Loucy (cell line): ENCODE measurements at regions not wholly inside any gene's neighbourhood (a gene's known extent, or its start where the extent isn't known, plus 50 kb on each side); places are given as distances from the start of the nearest gene placed in this dataset.

ENCODE experiments used
- CTCF ChIP-seq: fragments of 200-600 bp; sonication (generic); conservative IDR thresholded peaks from 2 replicates; pipeline ENCODE4 v1.5.1; 2014; ENCODE audit warnings: mild to moderate bottlenecking, antibody characterized with exemption, low read length
- EZH2phosphoT487 ChIP-seq: fragments of 200-600 bp; IDR thresholded peaks from 2 replicates; pipeline ENCODE4 v1.6.1; 2018; ENCODE audit warnings: antibody characterized with exemption, mild to moderate bottlenecking, moderate library complexity, borderline replicate concordance

GRCh38 chr10:2548071-2548470 is 519.3 kb upstream of the PFKP start:
- TF ChIP-seq CTCF (no peak), EZH2phosphoT487 (no peak)
